Peyer's patch (tissue), 4 donors: ENCODE measurements at regions not wholly inside any gene's neighbourhood (a gene's known extent, or its start where the extent isn't known, plus 50 kb on each side); places are given as distances from the start of the nearest gene placed in this dataset.

ENCODE experiments used
- POLR2A ChIP-seq, 2 donors: fragments of 450-650 bp; IDR thresholded peaks; one replicate each; pipeline ENCODE4 v1.5.1; 2017; ENCODE audit warnings: antibody characterized with exemption in 2 of 2, mild to moderate bottlenecking in 2 of 2, moderate library complexity in 2 of 2
- TF ChIP-seq, protein P1 (sequence below), 6 experiments: fragments of 450-650 bp in 4 of 6; fragments of 200-600 bp in 2 of 6; sonication (generic) in 1 of 6; IDR thresholded peaks; one replicate each; pipeline ENCODE4 v1.5.1; 2017 to 2019; ENCODE audit warnings: antibody characterized with exemption in 6 of 6, mild to moderate bottlenecking in 3 of 6, moderate library complexity in 1 of 6

DNA sequence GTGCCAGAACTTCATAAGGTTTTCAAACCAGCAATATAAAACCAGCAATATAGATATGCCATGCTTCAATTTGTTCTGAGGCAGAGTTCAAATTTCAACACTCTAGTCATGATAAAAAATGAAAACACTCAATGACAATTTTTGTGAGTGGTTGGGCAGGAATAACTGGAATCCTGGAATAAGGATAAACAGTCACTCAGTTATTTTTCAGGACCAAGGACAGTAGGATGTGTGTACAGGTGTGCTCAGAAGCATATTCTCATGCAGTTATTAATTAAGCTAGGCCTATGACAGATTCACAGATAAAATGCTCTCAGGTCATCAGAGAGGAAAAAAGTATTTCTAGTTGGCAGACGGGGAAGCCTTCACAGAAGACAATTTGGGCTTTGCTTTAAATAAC, 117.3 kb upstream of the PPP2R2B start:
- TF ChIP-seq POLR2A (IDR thresholded peaks at IDR 0.05), result no peak
- TF ChIP-seq, protein P1, sequence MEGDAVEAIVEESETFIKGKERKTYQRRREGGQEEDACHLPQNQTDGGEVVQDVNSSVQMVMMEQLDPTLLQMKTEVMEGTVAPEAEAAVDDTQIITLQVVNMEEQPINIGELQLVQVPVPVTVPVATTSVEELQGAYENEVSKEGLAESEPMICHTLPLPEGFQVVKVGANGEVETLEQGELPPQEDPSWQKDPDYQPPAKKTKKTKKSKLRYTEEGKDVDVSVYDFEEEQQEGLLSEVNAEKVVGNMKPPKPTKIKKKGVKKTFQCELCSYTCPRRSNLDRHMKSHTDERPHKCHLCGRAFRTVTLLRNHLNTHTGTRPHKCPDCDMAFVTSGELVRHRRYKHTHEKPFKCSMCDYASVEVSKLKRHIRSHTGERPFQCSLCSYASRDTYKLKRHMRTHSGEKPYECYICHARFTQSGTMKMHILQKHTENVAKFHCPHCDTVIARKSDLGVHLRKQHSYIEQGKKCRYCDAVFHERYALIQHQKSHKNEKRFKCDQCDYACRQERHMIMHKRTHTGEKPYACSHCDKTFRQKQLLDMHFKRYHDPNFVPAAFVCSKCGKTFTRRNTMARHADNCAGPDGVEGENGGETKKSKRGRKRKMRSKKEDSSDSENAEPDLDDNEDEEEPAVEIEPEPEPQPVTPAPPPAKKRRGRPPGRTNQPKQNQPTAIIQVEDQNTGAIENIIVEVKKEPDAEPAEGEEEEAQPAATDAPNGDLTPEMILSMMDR (IDR thresholded peaks at IDR 0.05), result no peak
